C4-2B (cell line): ENCODE measurements at regions not wholly inside any gene's neighbourhood (a gene's known extent, or its start where the extent isn't known, plus 50 kb on each side); places are given as distances from the start of the nearest gene placed in this dataset.

ENCODE experiments used
- ZFX ChIP-seq: fragments of 450-650 bp; IDR thresholded peaks from 2 replicates; pipeline ENCODE4 v1.6.1; 2017
- TF ChIP-seq, protein P1 (sequence below): fragments of 450-650 bp; conservative IDR thresholded peaks from 2 replicates; pipeline ENCODE4 v1.5.1; 2017; ENCODE audit warnings: mild to moderate bottlenecking

GRCh38 chr1:218948446-218948845 is 225.2 kb upstream of the LYPLAL1 start:
- TF ChIP-seq, protein P1, sequence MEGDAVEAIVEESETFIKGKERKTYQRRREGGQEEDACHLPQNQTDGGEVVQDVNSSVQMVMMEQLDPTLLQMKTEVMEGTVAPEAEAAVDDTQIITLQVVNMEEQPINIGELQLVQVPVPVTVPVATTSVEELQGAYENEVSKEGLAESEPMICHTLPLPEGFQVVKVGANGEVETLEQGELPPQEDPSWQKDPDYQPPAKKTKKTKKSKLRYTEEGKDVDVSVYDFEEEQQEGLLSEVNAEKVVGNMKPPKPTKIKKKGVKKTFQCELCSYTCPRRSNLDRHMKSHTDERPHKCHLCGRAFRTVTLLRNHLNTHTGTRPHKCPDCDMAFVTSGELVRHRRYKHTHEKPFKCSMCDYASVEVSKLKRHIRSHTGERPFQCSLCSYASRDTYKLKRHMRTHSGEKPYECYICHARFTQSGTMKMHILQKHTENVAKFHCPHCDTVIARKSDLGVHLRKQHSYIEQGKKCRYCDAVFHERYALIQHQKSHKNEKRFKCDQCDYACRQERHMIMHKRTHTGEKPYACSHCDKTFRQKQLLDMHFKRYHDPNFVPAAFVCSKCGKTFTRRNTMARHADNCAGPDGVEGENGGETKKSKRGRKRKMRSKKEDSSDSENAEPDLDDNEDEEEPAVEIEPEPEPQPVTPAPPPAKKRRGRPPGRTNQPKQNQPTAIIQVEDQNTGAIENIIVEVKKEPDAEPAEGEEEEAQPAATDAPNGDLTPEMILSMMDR, result no peak
- TF ChIP-seq ZFX, result no peak
